ENCODE measurements at regions not wholly inside any gene's neighbourhood (a gene's known extent, or its start where the extent isn't known, plus 50 kb on each side); places are given as distances from the start of the nearest gene placed in this dataset.

DNA sequence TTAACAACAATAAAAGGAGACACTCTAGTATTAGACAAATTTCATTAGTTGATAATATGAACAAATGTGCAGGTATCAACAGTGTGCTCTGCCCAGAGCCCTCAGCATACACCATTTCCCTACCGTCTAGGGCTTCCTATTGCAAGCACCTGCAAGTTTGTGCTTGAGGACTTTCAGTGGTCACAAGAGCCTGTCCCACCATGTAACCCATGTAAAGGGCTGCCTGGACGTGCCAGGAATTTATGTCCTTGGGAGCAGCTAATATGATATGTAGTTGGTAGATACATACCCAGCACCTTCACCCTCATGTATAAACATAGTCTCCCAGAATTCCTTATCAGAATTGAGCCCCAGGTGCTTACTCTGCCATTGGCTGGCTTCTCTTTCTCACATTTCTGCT is 128.0 kb downstream of the UFM1 start:
- TF ChIP-seq, protein P1, sequence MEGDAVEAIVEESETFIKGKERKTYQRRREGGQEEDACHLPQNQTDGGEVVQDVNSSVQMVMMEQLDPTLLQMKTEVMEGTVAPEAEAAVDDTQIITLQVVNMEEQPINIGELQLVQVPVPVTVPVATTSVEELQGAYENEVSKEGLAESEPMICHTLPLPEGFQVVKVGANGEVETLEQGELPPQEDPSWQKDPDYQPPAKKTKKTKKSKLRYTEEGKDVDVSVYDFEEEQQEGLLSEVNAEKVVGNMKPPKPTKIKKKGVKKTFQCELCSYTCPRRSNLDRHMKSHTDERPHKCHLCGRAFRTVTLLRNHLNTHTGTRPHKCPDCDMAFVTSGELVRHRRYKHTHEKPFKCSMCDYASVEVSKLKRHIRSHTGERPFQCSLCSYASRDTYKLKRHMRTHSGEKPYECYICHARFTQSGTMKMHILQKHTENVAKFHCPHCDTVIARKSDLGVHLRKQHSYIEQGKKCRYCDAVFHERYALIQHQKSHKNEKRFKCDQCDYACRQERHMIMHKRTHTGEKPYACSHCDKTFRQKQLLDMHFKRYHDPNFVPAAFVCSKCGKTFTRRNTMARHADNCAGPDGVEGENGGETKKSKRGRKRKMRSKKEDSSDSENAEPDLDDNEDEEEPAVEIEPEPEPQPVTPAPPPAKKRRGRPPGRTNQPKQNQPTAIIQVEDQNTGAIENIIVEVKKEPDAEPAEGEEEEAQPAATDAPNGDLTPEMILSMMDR (optimal IDR thresholded peaks at IDR 0.05 in 1 of 3, IDR thresholded peaks at IDR 0.05 in 1 of 3, conservative IDR thresholded peaks at IDR 0.05 in 1 of 3; ENCODE audit: extremely low read depth in 1 of 3, insufficient read depth in 2 of 3, low read length in 3 of 3): no peak
- TF ChIP-seq EZH2 (IDR thresholded peaks at IDR 0.05; ENCODE audit: low read length): no peak
